SK-N-SH (cell line): ENCODE measurements at regions not wholly inside any gene's neighbourhood (a gene's known extent, or its start where the extent isn't known, plus 50 kb on each side); places are given as distances from the start of the nearest gene placed in this dataset.

ENCODE experiments used
- CTCF ChIA-PET: fragments of 300-600, 350-600 bp; formaldehyde crosslinking; extraction: SDS; loops from one replicate; lab custom pipeline; 2021; lab: Yijun Ruan, JAX
- POLR2A ChIA-PET: fragments of 350-600 bp; sonication (Branson Sonifier 250); formaldehyde crosslinking; extraction: SDS; loops from one replicate; lab custom pipeline; 2020; ENCODE audit warnings: antibody characterized with exemption, inconsistent platforms; lab: Yijun Ruan, JAX
- DNase-seq: peaks from one replicate; pipeline ENCODE4 v3.0.0; 2012
- H2AFZ ChIP-seq: fragments of 200-600 bp; sonication (generic); 2 replicates; pipeline ENCODE4 v1.8.1; 2016; ENCODE audit warnings: antibody characterized with exemption, mild to moderate bottlenecking, low read depth
- H3F3A ChIP-seq: fragments of 200-600 bp; sonication (generic); replicated peaks from 2 replicates; pipeline ENCODE3; 2016; ENCODE audit warnings: antibody characterized with exemption, mild to moderate bottlenecking; ENCODE audit not compliant: insufficient read depth
- H3K27ac ChIP-seq, 2 experiments: fragments of 200-500 bp in 1 of 2; fragments of 200-600 bp in 1 of 2; sonication (Bioruptor generic) in 1 of 2; sonication (generic), shearing (Covaris generic) in 1 of 2; 2 replicates each; pipeline versions ENCODE4 v1.5.1 to v1.6.1; 2014 to 2016; ENCODE audit warnings: low read depth in 2 of 2, inconsistent platforms in 1 of 2, low read length in 1 of 2, mild to moderate bottlenecking in 1 of 2, mixed read lengths in 1 of 2
- H3K27me3 ChIP-seq: fragments of 200-600 bp; sonication (generic), shearing (Covaris generic); 2 replicates; pipeline ENCODE4 v1.6.1; 2016; ENCODE audit warnings: mixed run types; ENCODE audit not compliant: insufficient read depth
- H3K36me3 ChIP-seq, 2 experiments: fragments of 200-500 bp in 1 of 2; fragments of 200-600 bp in 1 of 2; sonication (Bioruptor generic) in 1 of 2; sonication (generic) in 1 of 2; replicated peaks in 1 of 2; 2 replicates each; pipeline versions ENCODE3 to v1.5.1; 2014 to 2016; ENCODE audit warnings: low read length in 1 of 2, mild to moderate bottlenecking in 1 of 2; ENCODE audit not compliant: insufficient read depth in 2 of 2, control insufficient read depth in 1 of 2
- H3K4me1 ChIP-seq, 2 experiments: fragments of 200-500 bp in 1 of 2; fragments of 200-600 bp in 1 of 2; sonication (Bioruptor generic) in 1 of 2; sonication (generic), shearing (Covaris generic) in 1 of 2; 2 replicates each; pipeline versions ENCODE4 v1.5.1 to v1.6.1; 2014 to 2016; ENCODE audit warnings: low read depth in 1 of 2, low read length in 1 of 2, mixed run types in 1 of 2; ENCODE audit not compliant: insufficient read depth in 2 of 2, control insufficient read depth in 1 of 2
- H3K4me2 ChIP-seq: fragments of 200-600 bp; sonication (generic), shearing (Covaris generic); 2 replicates; pipeline ENCODE4 v1.6.1; 2017; ENCODE audit warnings: mixed run types
- H3K4me3 ChIP-seq, 2 experiments: fragments of 200-500 bp in 1 of 2; fragments of 200-600 bp in 1 of 2; sonication (Bioruptor generic) in 1 of 2; sonication (generic), shearing (Covaris generic) in 1 of 2; 2 replicates each; pipeline versions ENCODE4 v1.5.1 to v1.8.1; 2014 to 2016; ENCODE audit warnings: low read depth in 2 of 2, inconsistent platforms in 1 of 2, low read length in 1 of 2, mild to moderate bottlenecking in 1 of 2, mixed read lengths in 1 of 2, moderate library complexity in 1 of 2
- H3K79me2 ChIP-seq: fragments of 200-600 bp; sonication (generic); 2 replicates; pipeline ENCODE4 v1.8.1; 2017; ENCODE audit warnings: mild to moderate bottlenecking; ENCODE audit not compliant: insufficient read depth
- H3K9ac ChIP-seq: fragments of 200-600 bp; sonication (generic); 2 replicates; pipeline ENCODE4 v1.6.1; 2017; ENCODE audit warnings: mixed run types
- H3K9me2 ChIP-seq: fragments of 200-600 bp; sonication (generic); 2 replicates; pipeline ENCODE4 v1.6.1; 2017; ENCODE audit warnings: mixed run types
- H3K9me3 ChIP-seq: fragments of 200-600 bp; sonication (generic); 2 replicates; pipeline ENCODE4 v1.6.1; 2017; ENCODE audit warnings: mixed run types, mild to moderate bottlenecking, moderate library complexity
- H4K20me1 ChIP-seq: fragments of 200-600 bp; sonication (generic); 2 replicates; pipeline ENCODE4 v1.6.1; 2017; ENCODE audit warnings: mild to moderate bottlenecking, mixed run types; ENCODE audit not compliant: insufficient read depth
- CHD2 ChIP-seq: fragments of 150-350 bp; IDR thresholded peaks from 2 replicates; pipeline ENCODE4 v1.6.1; 2018; ENCODE audit warnings: low read length; ENCODE audit not compliant: partially characterized antibody
- CTCF ChIP-seq: fragments of 200-600 bp; sonication (generic); IDR thresholded peaks from 2 replicates; pipeline ENCODE4 v1.6.1; 2017; ENCODE audit warnings: antibody characterized with exemption, mild to moderate bottlenecking, moderate library complexity
- EZH2phosphoT487 ChIP-seq: fragments of 200-600 bp; sonication (generic); IDR thresholded peaks from 2 replicates; pipeline ENCODE4 v1.6.1; 2017; ENCODE audit warnings: low read depth, mixed run types, mild to moderate bottlenecking, antibody characterized with exemption, moderate library complexity, borderline replicate concordance
- FOXM1 ChIP-seq: IDR thresholded peaks from 2 replicates; pipeline ENCODE4 v1.4.0; 2012; ENCODE audit warnings: low read depth, mild to moderate bottlenecking
- IRF3 ChIP-seq: fragments of 150-350 bp; IDR thresholded peaks from 2 replicates; pipeline ENCODE4 v1.6.1; 2016; ENCODE audit warnings: mild to moderate bottlenecking, low read depth, low read length
- MAX ChIP-seq: IDR thresholded peaks from 2 replicates; pipeline ENCODE4 v1.4.0; 2012; ENCODE audit warnings: low read depth
- REST ChIP-seq: IDR thresholded peaks from 2 replicates; pipeline ENCODE4 v1.6.1; 2012; ENCODE audit warnings: mild to moderate bottlenecking, low read depth, low read length, moderate library complexity
- SMC3 ChIP-seq: IDR thresholded peaks from 2 replicates; pipeline ENCODE4 v1.6.1; 2012; ENCODE audit warnings: low read depth, low read length, improper control_type of control experiment
- USF1 ChIP-seq: IDR thresholded peaks from 2 replicates; pipeline ENCODE4 v1.4.0; 2012; ENCODE audit warnings: low read depth, borderline replicate concordance
- USF2 ChIP-seq: fragments of 150-350 bp; IDR thresholded peaks from 2 replicates; pipeline ENCODE4 v1.6.1; 2017; ENCODE audit warnings: antibody characterized with exemption, low read length, low read depth, borderline replicate concordance
- WGBS: methylation state at CpG from one replicate; pipeline ENCODE4 v1.1.6; 2017; ENCODE audit warnings: low lambda C conversion rate; 5-methylcytosine and 5-hydroxymethylcytosine counted together

- no peaks in the 10 kb centered on the region for H3K9me2 ChIP-seq
- H2AFZ ChIP-seq = no peak overlapping the region
- WGBS = 47% methylated on average over 3 of the region's 3 CpGs
- H3K4me2 ChIP-seq = no peak overlapping the region
- H3K4me3 ChIP-seq = no peak overlapping the region
- H3K36me3 ChIP-seq = no peaks in the 10 kb centered on the region
- H3K27ac ChIP-seq = no peak overlapping the region
- H3K4me1 ChIP-seq = no peaks in the 10 kb centered on the region
- ChIA-PET CTCF (no interaction called here), POLR2A (no interaction called here)
- no peak overlapping the region for H3K9ac ChIP-seq
- H3K9me3 ChIP-seq = no peaks in the 10 kb centered on the region
- no peaks in the 10 kb centered on the region for H4K20me1 ChIP-seq
- DNase-seq = no peak
- no peaks in the 10 kb centered on the region for H3K27me3 ChIP-seq
- H3F3A ChIP-seq = no peaks in the 10 kb centered on the region
- no peak for TF ChIP-seq IRF3
- TF ChIP-seq USF2 = no peak
- TF ChIP-seq USF1 = no peak
- no peak for TF ChIP-seq CHD2
- TF ChIP-seq EZH2phosphoT487 = no peak
- no peak for TF ChIP-seq REST
- no peak for TF ChIP-seq CTCF
- no peak for TF ChIP-seq FOXM1
- TF ChIP-seq MAX = no peak
- no peak for TF ChIP-seq SMC3
- H3K79me2 ChIP-seq = no peaks in the 10 kb centered on the region
These were observed 272.6 kb upstream of the HSF2 start for GRCh38 chr6:122126894-122127293.
